CD4-positive, alpha-beta T cell treated with Interleukin-1 beta for 1 hour (primary cell): ENCODE measurements at regions not wholly inside any gene's neighbourhood (a gene's known extent, or its start where the extent isn't known, plus 50 kb on each side); places are given as distances from the start of the nearest gene placed in this dataset.
"Not testable (repeated sequence)": the region's sequence is repeated elsewhere in the genome, so short reads cannot be mapped to it uniquely, and the experiment has no call there.

Experiments used
- DNase-seq, 2 donors: peaks; one replicate each; pipeline ENCODE4 v3.0.0-alpha.2; 2020 to 2022

GRCh38 chr12:90497923-90498545 lies 456.9 kb downstream of the CCER1 start:
- no peak for DNase-seq

GRCh38 chr12:90490355-90490754 lies 464.6 kb downstream of the CCER1 start:
- DNase-seq, result no peak

DNA sequence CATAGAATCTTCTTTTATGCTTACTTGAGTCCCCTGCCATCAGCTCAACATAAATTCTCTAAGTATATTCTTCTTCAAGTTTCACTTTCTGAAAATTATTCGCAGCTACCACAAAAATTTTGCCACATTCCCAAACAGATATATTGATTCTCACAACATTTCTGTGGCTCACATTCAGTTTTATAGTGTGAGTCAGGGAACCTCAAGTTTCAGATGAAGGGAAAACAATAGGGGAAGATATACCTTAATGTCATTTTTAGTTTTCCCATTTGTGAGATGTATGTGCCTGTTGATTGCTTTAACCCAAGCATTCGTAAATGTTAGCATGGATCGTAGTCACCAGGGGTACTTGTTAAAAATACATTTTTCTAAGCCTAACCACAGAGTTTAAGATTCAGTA lies 465.8 kb downstream of the CCER1 start:
- no peak for DNase-seq

GRCh38 chr12:90485560-90485959 lies 469.4 kb downstream of the CCER1 start:
- DNase-seq, result no peak

DNA sequence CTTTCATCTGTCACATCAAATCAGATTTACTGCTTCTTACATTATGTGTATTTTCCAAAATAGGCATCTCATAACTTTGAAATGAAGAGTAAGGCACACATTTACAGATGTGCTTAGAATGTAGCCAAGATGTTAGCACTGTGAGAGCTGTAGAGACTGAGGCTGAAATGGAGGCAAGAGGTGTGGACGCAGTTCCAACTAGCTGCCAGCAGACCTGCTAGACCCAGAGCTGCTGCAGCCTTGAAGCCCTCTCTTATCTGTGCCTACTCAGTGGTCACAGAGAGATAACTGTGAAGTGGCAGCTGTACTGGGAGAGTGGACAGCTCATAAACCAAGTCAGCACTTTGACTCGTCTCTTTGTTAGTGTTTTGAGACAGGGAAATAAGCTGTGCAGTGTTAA lies 470.9 kb downstream of the CCER1 start:
- DNase-seq, result no peak

- DNase-seq, result no peak
Measured at GRCh38 chr12:90481748-90482147, 473.2 kb downstream of the CCER1 start.

- DNase-seq, result no peak
Measured at GRCh38 chr12:90479237-90479636, 475.7 kb downstream of the CCER1 start.

DNA sequence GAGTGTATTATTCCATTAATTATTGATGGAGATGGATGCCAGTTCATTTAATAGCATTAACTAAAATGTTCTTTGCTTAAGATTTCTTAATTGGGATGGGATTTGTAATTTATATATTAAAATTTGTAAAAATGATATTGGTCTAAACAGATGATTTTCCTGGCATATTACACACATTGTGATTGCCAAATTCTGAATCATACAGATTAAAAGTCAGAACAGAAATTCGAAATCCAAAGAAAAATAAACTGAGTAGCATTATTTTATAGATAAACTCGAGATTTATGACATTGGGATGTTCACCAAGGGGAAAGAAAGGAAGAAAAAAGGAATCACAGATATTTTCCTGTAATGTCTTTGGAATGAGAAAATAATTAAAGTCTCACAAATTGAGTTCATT lies 481.1 kb downstream of the CCER1 start:
- DNase-seq, result no peak

DNA sequence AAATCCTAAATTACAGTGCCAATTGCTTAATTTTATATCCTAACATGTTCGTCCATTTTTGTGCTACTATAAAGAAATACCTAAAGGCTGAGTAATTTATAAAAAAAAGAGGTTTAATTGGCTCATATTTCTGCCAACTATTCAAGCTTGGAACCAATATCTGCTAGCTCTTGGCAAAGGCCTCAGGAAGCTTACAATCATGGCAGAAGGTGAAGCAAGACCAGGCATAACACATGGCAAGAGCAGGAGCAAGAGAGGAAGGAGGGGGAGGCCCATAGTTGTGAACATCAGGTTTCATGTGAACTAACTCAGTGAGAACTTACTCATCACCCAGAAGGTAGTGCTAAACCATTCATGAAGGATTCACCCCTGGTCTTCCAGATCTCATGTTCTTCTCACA lies 494.3 kb downstream of the CCER1 start:
- no peak for DNase-seq

- DNase-seq, result no peak
Measured at GRCh38 chr12:90456248-90456647, 498.7 kb downstream of the CCER1 start.

- DNase-seq, result no peak
Measured at GRCh38 chr12:90455756-90456155, 499.2 kb downstream of the CCER1 start.

DNA sequence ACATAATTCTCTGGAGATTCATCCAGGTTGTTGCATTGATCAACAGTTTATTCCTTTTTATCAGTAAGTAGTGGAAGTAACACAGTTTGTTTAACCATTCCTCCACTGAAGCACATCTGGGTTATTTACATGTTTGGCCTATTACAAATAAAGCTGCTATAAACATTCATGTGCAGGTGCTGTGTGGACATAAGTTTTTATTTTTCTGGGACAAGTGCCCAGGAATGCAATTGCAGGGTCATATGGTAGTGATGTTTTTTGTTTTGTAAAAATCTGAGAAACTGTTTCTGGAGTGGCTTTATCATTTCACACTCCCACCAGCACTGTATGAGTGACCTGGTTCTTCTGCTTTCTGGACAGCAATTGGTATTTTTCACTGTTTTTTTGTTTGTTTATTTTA lies 505.4 kb downstream of the CCER1 start:
- no peak for DNase-seq

DNA sequence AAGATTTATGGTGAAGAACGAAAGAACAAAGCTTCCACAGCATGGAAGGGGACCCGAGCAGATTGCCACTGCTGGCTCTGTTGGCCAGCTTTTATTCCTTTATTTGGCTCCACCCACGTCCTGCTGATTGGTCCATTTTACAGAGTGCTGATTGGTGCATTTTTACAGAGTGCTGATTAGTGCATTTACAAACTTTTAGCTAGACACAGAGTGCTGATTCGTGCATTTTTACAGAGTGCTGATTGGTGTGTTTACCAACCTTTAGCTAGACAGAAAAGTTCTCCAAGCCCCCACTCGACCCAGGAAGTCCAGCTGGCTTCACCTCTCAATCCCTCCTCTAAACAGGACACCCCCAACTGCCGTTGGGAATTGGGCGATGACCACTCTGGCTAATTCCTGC lies 511.5 kb downstream of the CCER1 start:
- DNase-seq, result not testable (repeated sequence)

DNA sequence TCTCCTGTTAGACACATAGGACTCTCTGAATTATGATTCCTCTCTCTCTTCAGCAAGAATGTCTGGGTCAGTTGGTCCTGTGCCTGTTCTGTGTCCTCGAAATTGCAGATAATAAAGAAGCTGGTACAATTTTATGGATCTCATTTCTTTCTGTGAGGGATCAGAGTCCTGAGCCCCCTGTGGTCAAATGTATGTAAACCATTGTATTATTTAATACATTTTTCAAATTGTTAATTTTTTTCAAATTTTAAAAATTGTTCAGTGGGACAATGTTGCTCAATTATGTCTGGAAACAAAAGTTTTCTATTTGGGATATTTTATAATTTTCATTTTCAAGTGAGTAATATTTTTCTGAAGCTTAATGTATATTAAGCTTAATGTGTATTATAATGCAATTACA lies 513.5 kb downstream of the CCER1 start:
- no peak for DNase-seq

DNA sequence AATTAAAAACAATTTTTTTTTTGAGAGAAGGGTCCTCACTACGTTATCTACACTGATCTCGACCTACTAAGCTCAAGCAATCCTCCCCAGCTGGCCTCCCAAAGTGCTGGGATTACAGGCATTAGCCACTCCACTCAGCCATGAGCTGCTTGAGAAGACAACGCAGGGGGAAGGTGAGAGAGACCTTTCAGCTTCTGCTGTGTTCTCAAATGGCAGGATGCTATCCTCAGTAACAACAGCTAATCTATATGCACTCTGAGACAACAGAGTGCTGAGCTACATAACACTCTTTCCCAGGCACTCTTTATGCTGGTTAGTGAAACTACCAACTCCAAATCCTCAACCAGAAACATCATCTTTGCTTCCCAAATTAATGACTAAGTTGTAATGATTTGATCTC lies 526.1 kb downstream of the CCER1 start:
- no peak for DNase-seq

- no peak for DNase-seq
Measured at GRCh38 chr12:90428465-90428864, 526.5 kb downstream of the CCER1 start.

GRCh38 chr12:90423965-90424364 lies 531.0 kb downstream of the CCER1 start:
- DNase-seq, result no peak

DNA sequence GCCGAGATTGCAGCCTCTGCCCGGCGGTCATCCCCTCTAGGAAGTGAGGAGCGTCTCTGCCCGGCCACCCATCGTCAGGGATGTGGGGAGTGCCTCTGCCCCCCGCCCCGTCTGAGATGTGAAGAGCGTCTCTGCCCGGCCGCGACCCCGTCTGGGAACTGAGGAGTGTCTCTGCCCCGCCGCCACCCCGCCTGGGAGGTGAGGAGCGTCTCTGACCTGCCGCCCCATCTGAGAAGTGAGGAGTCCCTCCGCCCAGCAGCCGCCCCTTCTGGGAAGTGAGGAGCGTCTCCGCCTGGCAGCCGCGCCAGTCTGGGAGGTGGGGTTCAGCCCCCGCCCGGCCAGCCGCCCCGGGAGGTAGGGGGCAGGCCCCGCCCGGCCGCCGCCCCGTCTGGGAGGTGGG lies 544.0 kb downstream of the CCER1 start:
- DNase-seq, result no peak

GRCh38 chr12:90407841-90408240 lies 547.1 kb downstream of the CCER1 start:
- DNase-seq, result no peak

DNA sequence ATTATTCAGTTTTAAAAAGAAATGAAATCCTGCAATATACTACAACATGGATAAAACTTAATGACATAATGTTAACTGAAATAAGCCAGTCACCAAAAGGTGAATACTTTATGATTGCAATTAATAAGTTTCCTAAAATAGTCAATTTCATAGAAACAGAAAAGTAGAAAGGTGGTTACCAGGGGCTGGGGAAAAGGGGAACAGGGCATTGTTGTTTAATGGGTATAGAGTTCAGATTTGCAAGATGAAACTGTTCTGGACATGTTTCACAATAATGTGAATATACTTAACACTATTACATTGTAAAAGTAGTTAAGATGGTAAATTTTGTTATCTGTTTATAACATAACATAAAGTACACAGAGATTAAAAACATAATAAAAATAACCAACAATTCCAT lies 550.9 kb downstream of the CCER1 start:
- no peak for DNase-seq

GRCh38 chr12:90401185-90401584 lies 553.8 kb downstream of the CCER1 start:
- no peak for DNase-seq

GRCh38 chr12:90399357-90399756 lies 555.6 kb downstream of the CCER1 start:
- no peak for DNase-seq

DNA sequence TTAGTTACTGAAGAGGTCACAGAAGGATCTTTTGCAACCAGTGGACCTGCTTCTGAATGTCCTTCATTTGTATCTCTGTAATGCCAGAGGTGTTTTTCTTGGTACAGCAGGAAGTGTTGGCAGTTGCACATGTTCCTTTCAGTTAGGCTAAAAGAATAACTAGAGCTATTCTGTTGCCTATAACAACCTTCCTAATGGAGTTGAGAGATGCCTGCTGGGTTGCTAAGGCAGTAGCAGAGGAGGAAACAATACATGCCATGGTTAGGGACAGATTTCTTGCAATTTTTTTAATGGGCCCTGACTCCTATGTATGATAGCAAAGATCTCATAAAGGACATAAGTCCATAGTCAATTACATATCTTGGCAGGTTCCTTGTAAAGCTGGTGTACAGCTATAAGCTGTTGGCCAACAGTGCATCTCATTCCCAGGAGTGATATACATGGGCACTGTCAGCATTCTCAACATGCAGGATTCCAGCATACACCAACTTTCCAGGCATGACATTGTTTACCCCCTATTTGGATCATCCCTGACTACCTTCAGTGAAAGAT lies 556.6 kb downstream of the CCER1 start:
- DNase-seq, result no peak

DNA sequence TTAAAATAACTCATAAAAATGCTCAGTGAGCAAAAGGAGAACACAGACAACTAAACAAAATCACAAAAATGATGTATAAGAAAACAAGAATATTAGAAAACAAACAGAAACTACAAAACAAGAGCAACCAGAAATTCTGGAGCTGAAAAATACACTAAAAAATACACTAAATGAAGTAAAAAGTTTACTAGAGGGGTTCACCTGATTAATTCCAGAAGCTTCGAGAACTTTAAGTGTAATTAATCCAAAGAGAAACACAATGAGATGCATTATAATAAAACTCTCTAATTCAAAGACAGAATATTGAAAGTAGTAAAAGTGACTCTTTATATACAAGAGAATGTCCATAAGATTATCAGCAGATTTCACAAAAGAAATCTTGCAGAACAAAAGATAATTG lies 558.4 kb downstream of the CCER1 start:
- DNase-seq, result no peak

DNA sequence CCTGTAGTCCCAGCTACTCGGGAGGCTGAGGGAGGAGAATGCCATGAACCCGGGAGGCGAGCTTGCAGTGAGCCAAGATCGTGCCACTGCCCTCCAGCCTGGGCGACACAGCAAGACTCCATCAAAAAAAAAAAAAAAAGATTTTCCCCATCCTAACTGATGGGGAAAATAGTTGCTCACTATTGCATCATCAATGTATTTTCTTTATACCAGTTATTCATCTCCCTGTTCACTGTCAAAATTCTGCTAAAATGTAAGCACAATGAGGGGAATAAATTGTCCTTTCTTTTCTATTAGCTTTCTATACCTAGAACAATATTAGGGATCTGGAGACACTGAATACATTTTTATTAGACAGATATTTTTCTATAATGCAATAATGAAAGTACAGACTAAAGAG lies 561.3 kb downstream of the CCER1 start:
- DNase-seq, result no peak
